NB4 (cell line): ENCODE measurements at regions not wholly inside any gene's neighbourhood (a gene's known extent, or its start where the extent isn't known, plus 50 kb on each side); places are given as distances from the start of the nearest gene placed in this dataset.

Source experiments
- POLR2A ChIP-seq: IDR thresholded peaks from 2 replicates; pipeline ENCODE4 v1.6.1; 2011; ENCODE audit warnings: mild to moderate bottlenecking; ENCODE audit not compliant: insufficient read length; ENCODE audit errors: extremely low read depth
- TF ChIP-seq, protein P1 (sequence below): IDR thresholded peaks from one replicate; pipeline ENCODE4 v1.5.1; 2012; ENCODE audit warnings: low read depth, low read length

DNA sequence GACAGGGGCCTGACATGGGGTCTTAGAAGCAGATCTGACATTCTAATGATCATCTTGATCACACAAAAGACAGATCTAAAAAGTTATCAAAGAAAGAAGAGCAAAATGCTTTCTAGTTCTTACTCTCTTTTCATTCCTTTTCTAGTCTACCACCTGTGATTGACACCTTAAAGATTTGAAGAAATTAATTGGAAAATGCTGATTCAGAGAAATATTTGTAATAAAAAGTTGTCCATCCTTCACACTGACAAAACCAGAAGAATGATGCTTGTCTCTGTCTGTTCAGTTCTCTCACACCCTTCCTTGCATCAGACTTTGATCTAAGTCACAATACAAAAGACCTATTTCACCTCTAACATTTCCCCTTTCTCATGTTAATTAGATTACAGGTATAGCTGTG is 182.4 kb downstream of the RAP2A start:
- TF ChIP-seq, protein P1, sequence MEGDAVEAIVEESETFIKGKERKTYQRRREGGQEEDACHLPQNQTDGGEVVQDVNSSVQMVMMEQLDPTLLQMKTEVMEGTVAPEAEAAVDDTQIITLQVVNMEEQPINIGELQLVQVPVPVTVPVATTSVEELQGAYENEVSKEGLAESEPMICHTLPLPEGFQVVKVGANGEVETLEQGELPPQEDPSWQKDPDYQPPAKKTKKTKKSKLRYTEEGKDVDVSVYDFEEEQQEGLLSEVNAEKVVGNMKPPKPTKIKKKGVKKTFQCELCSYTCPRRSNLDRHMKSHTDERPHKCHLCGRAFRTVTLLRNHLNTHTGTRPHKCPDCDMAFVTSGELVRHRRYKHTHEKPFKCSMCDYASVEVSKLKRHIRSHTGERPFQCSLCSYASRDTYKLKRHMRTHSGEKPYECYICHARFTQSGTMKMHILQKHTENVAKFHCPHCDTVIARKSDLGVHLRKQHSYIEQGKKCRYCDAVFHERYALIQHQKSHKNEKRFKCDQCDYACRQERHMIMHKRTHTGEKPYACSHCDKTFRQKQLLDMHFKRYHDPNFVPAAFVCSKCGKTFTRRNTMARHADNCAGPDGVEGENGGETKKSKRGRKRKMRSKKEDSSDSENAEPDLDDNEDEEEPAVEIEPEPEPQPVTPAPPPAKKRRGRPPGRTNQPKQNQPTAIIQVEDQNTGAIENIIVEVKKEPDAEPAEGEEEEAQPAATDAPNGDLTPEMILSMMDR: no peak
- no peak for TF ChIP-seq POLR2A
